G401 (cell line): ENCODE measurements at regions not wholly inside any gene's neighbourhood (a gene's known extent, or its start where the extent isn't known, plus 50 kb on each side); places are given as distances from the start of the nearest gene placed in this dataset.
A peak's percentile ranks its signal among the peaks of the same experiment; 100 is the strongest.

Experiments used
- DNase-seq: peaks from one replicate; pipeline ENCODE4 v3.0.0-alpha.2; 2015; ENCODE audit warnings: low spot score
- in situ Hi-C: cut with HindIII; loops from 2 replicates; pipeline ENCODE4 v1.10.0; 2016; ENCODE audit warnings: low sequenced_read_pairs, mixed read lengths

DNA sequence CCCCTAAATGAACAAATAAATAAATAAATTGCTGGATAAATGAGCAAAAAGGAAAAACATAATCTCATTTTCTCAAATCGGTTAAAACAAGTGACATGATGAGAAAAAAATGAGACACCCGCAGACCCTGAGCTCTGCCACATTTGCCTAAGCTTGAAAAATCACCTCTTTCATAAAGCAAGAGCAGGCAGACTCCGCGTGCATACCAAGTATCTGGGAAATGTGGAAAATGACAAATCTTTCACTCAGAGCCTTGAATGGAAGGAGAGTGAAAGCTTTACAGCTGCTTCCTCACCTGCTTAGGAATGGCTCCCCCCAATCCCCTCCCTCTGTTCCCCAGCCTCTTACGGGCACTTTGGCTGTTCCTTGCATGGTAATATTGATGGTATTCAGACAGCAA, 355.5 kb upstream of the SUCLG2 start:
- in situ Hi-C loops: no loop called here
- no peak for DNase-seq

DNA sequence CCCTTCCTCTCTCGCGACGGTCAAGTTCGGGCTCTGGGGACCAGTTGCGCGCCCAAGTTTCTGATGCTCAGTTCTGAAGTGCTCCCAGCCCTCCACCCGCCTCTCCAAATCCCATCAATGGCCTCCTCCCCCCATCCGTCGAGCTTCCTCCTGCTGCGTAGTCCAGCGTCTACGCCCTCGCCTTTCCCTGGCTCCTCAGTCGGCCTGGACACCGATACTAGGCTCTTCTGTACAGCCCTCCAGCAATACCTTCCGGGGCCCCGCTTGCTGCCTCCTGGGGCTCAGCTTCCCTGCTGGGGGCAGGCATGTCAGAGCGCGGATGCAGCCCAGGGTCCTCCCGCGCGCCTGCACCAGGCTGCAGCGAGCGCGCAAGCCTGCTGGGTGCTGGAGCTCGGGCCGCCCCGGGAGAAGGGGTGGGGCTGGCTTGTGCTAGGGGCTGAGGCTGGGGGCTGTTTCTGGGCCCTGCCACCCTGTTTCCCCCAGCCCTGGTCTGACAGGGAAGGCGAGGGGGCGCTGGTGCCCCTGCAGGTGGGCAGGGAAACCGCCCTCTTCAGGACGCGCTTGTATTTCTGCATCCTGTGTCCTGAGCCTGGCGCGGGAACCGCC, 353.3 kb upstream of the SUCLG2 start:
- in situ Hi-C loops: no loop called here
- no peak for DNase-seq

DNA sequence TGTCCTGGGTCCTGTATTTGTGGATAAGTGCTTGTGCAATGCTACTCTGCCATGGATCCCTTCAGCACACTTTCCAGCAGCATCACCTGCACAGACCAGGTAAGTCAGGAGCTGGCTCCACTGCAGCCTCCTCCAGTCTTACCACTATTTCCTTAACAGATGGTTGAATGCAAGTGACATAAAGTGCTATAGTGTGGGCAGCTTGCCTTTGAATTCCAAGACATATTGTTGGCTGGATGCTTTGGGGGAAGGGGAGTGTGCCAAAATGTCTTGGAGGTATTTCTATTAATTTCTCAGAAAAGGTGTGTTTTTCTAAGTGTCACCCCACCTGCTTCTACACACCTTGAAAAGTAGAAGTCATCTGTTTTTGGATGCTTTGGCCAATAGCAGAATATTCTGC, 352.2 kb upstream of the SUCLG2 start:
- DNase-seq: no peak
- in situ Hi-C loops: no loop called here

DNA sequence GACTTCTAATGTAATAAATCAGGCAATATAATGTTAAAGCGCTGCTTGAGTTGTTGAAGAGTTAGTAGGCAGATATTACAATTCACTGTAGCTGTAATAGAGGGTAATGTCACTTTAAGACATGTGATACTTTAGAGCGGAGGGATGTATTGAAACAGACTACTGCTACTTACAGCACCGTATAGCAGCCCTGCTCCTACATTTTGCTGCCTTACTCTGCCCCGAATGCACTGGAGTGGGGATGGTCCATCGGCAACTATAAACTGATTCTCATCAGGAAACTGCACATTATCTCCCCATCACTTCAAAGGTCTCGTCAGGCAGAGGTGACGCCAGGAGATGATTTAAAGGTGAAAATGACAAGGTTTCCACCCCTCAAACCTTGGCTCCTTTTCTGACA, 349.7 kb upstream of the SUCLG2 start:
- in situ Hi-C loops: no loop called here
- DNase-seq: no peak

DNA sequence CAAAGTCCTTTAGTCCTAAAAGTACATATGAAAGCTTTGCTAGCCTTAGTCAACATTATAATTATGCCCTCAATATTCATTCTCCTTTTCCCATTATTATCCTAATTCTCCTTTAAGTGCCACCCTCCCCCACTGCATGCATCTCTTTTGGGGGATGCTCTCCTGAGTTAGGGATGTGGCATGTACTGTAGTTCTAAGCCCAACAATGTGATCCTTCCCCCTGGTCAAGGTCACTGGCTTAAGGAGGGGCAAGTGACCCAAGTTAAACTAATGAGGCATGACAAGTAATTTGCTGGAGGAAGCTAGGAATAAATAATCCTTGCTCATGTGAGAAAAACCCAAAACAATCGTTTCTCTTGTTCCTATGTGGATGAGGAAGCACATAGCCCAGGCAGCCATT, 343.9 kb upstream of the SUCLG2 start:
- no peak for DNase-seq
- in situ Hi-C loops: no loop called here

DNA sequence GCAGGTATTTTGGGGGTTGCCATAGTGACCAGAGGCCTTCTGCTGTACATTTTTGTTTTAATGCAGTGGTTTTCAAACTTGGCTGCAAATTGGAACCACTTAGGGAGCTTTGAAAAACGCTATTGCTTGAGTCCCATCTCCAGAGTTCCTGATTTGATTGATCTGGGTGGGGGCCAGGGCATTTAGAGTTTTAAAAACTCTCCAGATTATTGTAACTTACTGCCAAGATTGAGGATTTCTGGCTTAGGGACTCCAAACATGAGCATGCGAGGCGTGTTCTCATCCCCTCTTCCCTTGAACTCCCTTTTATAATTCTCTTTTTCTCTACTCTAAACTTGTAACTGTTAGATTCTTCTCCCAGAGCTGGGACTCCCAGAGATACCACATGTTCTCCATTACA, 340.8 kb upstream of the SUCLG2 start:
- in situ Hi-C loops: no loop called here
- no peak for DNase-seq

DNA sequence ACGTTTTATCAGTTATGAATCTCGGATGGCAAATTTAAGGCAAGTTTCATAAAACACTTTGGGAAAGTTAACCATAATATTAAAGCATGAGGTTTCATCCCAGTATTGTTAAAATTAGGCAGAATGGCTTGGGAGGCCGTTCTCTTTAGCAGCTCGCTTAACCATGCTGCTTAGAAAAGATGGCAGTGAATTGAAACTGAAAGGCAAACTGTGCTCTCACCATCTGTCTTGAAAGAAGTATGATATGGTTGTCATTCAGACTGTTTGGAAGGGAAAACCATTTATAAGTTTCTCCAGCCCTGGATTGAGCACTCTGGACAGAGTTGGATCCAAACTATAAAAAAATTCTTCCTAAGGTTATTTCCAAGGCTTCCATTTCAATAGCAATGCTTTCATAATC, 332.3 kb upstream of the SUCLG2 start:
- DNase-seq: no peak
- in situ Hi-C loops: no loop called here

DNA sequence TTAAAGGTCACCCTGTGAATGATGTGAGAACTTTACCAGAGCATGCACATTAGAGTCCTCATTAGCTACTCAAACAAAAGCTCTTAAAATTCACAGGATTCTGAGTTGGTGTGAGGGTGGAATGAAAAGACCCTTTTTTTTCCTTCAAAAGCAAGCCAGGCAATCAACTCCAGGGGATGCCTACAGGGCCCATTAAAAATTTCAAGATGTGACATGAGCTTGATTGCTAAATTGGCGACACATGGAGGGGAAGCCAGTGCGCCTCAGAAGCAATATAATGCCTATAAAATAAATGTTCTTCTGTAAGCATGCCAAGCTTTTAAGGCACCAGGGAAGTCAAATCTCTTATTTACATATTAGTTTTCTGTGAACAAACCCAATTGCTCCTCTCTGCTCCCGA, 328.8 kb upstream of the SUCLG2 start:
- DNase-seq: no peak
- in situ Hi-C loops: no loop called here

DNA sequence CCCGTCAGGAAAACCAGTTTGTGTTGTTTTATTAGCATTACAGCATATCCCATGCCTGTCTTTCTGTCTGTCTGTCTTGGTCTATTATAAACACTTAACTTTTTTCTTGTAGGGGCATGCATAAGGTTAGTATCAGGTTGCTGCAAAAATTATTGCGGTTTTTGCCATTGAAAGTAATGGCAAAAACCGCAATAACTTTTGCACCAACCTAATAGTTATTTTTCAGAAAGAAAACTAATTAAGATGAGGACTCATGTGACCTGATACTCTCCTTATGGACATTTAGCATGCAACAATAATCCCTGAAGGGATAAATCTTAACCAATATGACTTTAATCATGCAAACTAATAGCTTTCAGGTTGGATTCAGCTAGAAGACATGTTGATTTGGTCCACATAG, 326.7 kb upstream of the SUCLG2 start:
- in situ Hi-C loops: no loop called here

DNA sequence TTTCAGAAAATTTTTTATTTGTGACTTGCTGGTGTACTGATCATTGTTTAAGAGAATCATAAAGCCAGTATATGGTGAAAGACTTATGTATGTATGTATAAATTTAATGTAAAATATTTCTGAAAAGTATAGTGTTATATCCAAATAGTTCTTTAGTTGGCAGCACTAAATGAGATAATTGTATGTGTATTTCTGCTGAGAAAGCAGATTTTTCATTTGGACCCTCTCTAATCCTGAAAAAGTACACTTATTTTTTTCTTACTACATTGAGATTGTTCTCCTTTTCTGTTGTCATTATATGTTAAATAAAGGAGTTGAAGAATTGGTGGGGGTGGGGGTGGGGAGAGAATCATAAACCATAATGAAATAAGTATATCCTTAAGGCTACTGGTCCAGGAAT, 324.9 kb upstream of the SUCLG2 start:
- DNase-seq: no peak
- in situ Hi-C loops: no loop called here

More for the DNA sequence above, 326.7 kb upstream of the SUCLG2 start:
- no peak for DNase-seq

DNA sequence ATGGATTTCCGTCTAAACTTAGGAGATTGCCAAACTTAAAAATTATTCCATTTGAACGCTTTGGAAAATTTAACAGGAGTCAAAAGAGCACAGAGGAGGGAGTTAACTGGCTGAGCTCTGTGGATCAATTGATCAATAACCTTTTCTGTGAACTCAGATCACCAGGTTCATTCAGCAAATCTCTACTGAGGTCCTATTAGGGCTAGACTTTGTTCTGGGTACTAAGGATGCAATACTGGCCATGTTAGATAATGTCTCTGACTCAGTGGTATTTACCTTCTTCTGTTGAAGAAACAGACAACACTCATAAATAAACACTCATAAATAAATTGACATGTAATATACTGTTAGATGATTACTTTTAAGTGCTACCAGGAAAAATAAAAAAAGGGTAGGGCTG, 323.4 kb upstream of the SUCLG2 start:
- in situ Hi-C loops: no loop called here
- DNase-seq: no peak

DNA sequence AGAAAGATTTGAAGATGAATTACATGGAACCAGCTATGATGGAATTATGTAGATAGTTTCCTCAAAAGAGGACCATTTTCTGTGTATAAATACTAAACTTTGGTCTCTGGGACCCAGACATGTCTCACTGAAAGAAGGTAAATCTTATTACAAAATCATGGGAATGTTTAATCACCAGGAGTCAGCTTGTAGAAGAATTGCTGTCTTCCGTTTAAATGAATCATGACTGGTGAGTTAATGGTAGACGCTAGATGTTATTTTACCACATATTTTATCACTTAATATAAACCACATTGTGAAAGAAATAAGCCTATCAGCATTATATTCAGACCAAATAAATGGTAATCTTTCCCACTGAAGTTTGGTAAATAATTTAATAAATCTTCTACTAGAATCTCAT, 322.3 kb upstream of the SUCLG2 start:
- in situ Hi-C loops: no loop called here
- no peak for DNase-seq

DNA sequence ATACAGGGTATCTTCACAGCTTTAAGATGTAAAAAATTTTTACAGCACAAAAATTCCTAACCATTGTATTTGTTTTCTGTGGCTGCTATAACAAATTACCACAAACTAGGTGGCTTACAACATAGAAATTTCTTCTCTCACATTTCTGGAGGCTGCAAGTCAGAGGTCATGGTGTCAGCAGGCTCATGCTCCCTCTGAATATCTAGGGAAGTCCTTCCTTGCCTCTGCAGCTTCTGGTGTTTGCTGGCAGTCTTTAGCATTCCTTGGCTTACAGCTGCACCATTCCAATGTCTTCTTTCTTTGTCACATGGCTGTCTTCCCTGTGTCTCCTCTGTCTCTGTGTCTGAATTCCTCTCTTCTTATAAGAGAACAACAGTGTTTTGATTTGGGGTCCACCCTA, 310.2 kb upstream of the SUCLG2 start:
- no peak for DNase-seq
- in situ Hi-C loops: no loop called here

DNA sequence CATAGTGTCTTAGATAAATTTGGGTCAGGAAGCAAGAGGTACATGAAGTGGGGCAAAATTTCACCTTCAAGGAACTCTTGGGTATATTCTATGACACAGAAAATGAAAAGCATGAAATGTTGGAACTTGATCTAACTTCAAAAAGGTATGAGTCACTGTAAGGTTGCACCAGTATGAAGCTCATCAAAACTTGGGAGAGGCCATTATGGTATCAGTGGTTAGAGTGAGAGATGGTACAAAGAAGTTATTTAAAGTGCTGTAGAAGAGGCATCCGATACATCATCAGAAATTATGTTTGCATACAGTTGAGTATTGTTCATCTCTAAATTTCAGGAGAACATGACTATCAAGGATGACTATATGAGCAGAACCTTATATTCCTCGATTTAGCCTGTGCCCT, 302.9 kb upstream of the SUCLG2 start:
- in situ Hi-C loops: no loop called here
- DNase-seq: no peak

DNA sequence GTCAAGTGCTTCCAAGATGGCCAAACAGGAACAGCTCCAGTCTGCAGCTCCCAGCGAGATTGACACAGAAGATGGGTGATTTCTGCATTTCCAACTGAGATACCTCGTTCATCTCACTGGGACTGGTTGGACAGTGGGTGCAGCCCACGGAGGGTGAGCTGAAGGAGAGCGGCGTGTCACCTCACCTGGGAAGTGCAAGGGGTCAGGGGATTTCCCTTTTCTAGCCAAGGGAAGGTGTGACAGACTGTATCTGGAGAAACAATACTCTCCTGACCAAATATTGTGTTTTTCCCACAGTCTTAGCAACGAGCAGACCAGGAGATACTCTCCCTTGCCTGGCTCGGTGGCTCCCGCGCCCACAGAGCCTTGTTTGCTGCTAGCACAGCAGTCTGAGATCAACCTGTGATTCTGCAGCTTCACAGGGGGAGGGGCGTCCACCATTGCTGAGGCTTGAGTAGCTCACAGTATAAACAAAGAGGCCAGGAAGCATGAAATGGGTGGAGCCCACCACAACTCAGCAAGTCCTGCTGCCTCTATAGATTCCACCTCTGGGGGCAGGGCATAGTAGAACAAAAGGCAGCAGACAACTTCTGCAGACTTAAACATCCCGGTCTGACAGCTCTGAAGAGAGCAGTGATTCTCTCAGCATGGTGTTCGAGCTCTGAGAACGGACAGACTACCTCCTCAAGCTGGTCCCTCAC, 293.5 kb upstream of the SUCLG2 start:
- no peak for DNase-seq
- in situ Hi-C loops: no loop called here

DNA sequence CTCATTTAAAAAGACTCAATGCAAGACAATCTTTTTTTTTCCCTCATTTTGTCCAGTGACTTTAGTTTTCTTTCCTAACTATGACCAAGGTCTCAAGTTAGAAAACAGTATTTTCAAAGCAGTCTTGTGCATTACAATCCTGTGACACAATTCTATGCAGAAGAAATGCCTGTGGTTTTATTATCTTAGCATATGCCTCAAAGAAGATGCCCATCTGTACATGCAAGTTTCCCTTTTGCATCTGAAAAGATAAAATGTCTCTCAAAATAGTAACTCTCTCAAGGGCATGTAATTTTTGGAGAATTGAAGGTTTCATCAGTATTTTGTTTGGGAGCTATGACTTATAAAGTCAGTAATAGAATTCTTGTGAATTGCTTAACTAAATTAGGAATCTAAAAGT, 292.0 kb upstream of the SUCLG2 start:
- in situ Hi-C loops: no loop called here
- DNase-seq: no peak

DNA sequence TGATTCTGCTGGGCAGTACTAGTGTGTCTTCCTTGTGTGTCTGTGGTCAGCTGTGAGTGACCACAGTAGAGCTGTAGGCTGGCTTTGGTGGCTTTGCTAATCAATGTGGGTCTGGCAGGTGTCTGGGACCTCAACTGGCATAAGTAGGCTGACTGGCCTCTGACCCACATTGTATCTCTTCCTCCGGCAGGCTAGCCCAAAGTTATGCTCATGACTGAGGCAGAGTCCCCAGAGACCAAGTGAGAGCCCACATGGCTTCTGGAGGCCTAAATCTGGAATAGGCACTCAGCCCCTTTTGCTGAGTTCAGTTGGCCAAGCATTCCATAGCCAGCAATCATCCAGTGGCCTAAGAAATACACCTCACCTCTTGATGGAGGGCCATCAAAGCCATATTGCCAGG, 289.1 kb upstream of the SUCLG2 start:
- in situ Hi-C loops: no loop called here
- DNase-seq: no peak

DNA sequence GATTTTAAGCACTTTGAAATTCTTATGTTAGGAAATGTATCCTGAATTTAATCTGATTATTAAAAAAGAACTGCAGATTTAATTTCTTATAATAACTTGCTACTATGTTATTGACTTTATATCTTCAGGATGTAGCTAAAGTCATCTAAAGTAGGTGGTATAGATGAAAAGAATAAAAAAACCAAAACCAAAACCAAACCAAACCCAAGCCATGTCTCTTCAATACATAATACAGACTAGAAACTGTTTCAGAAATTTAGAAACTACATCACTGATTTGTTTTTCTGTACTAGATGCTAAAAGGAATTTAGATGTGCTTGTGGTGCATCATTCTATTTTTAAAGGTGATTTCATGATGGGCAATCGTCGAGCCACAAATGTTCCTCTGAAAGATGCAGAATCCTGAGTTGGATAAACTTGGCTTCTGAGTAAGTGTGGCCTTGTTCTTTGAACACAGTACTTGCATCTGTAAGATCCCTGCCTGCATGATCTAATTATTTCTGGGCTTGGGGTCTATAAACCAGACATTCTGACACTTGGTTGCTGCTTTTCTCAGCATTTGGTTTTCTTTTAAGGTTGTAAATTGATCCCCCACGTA, 287.1 kb upstream of the SUCLG2 start:
- DNase-seq: no peak
- in situ Hi-C loops: no loop called here

DNA sequence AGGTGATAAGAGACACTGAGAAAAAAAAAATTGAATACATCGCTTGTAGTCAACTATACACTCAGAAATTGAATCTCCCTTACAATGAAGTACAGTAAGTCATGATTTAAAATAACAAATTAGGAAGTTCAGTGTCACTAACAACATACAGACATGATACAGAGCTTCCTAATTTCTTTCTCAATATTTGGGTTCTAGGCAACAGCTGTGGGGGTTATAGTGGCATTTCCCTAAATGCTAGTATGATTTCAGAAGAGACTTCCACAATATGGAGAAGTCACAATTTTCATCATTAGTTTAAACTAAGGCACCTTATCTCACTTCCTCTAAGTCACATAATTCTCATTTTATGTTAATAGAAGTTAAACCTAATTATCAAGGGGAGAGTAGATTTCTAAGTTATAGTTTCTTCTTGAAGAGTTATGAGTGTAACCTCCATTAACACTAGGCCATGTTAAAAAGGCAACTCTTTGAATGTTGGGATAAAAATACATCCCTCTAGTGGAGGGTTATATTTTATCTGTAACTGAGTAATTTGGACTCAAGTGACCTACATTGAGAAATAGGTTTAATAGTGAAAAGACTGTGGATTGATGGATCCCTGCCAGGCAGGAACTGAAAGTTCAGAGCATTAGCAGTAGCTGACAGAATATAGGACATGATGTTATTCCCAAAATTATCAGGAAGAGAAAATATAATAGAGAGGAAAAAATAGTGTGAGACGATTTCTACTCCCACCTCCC, 286.0 kb upstream of the SUCLG2 start:
- peak; percentile 2 for DNase-seq
- in situ Hi-C loops: no loop called here

DNA sequence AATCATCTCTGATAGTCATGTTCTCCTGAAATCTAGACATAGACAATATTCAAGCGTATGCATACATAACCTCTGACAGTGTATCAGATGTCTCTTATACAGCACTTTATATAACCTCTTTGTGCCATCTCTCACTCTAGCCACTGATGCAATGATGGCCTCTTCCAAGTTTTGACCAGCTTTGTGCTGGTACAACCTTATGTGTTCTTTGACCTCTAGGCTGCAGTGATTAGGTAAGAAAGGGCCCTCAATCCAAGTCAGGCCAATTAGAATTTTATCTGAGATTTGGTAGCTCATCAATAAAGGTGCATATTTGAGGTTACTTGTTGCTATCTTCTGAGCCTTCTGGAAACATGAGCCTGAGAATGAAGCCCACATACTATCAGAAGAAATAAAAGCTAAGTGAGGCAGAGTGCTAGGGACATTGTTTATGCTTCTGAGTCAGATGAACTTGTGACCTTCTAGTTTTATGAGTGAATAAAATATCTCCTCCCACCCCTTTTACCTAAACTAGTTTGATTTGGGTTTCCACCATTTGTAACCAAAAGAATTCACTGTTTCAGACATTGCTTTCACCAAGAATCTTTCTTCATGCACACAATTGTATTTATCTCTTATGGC, 283.2 kb upstream of the SUCLG2 start:
- DNase-seq: no peak
- in situ Hi-C loops: no loop called here
